NCI-H128 (cell line): ENCODE measurements at regions not wholly inside any gene's neighbourhood (a gene's known extent, or its start where the extent isn't known, plus 50 kb on each side); places are given as distances from the start of the nearest gene placed in this dataset.
"Not testable (repeated sequence)": the region's sequence is repeated elsewhere in the genome, so short reads cannot be mapped to it uniquely, and the experiment has no call there.

Source experiments
- DNase-seq: peaks from one replicate; lab custom pipeline; 2025; ENCODE audit not compliant: unreplicated experiment; lab: John Stamatoyannopoulos, UW

DNA sequence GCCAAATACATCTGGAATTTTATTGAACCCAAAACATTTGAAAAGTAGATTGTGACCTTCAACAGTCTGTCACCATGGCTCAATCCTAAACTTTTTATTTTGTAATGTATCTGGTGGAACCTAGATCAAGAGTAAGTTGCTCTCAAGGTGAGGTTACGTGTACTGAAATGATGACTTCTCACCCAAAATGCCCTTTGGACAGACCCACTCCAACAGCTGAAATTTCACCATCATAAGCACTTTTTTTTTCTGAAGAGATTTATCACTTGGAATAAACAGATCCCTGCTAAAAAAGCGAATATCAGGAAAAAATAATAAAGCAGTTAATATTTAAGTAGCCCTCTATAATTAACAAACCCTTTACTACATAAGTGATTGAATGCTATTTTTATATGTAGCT lies 155.0 kb upstream of the FBXL7 start:
- no peak for DNase-seq

DNA sequence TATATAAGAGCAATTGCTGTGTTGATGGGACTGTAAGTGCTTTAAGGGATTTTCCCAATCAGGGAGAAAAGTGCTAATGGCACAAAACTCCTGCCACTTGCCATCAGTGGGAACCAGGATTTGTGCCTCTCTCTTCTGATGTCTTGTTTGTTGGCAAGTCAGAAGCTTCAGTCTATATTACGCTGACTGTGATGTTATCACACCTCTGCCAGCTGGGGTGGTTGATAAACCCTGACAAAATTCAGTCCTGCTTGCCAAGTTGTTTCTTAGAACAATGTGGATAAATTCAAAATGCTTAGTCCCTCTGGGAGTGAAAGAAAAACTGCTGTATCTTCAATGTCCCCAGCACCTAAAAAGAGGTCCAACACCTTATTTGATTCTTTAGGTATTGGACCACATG lies 161.4 kb upstream of the FBXL7 start:
- no peak for DNase-seq

DNA sequence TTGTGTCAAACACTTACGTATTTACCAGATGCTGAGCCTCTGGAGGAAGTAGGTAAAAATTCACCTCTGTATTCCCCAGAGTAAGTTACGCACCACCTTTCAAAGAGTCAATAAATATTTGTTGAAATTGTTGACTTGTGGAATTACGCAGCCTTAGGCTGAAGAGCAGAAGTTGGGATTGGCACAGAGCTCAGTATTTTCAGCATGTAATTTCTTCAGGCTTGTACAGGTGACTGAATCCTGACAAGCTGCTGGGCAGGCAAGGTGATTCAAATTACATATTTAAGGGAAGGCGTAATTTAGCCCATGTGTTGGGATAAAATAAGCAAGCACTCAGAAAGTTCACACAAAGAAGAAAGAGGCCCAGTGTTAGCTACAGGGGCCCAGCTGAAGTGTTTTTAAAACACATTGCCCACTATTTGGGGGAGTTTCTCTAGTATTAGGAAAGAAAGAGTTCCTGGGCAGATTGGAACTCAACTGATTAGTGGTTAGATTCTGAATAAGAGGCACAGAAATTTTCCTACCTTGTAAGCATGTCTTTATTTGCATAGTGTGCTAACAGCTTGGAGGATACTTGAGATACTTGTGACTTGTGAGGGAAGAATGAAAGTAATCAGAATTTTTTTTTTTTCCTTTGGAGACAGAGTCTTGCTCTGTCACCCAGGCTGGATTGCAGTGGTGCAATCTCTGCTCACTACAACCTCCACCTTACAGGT lies 165.3 kb upstream of the FBXL7 start:
- DNase-seq, result no peak

DNA sequence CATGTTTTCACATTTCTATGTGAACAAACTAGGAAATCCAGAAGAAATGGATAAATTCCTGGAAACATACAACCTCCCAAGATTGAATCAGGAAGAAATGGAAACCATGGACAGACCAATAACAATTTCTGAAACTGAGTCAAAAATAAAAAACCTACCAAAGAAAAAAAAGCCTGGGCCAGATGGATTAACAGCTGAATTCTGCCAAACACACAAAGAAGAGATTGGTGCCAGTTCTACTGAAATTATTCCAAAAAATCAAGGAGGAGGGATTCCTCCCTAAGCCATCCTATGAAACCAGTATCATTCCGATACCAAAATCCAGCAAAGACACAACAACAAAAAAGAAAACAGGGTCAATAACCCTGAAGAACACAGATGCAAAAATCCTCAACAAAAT lies 166.9 kb upstream of the FBXL7 start:
- DNase-seq, result no peak

DNA sequence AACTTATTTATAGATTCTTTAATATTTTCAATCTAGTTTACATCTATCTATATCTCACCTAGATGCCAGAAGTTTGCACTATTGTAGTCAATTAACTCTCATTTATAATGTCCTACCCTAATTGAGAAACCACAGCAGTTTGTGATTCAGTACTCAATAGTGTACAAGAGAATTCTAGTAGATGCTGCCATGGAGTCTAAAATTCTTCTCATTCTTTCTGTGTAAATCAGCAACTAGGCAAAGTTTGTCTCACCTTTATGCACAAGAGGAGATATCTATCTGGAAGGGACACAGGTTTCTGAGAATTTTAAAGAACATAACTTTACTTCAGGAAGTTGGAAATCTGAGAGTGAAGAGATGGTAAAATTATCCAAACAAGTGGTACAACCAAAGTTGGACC lies 173.0 kb upstream of the FBXL7 start:
- DNase-seq, result no peak

DNA sequence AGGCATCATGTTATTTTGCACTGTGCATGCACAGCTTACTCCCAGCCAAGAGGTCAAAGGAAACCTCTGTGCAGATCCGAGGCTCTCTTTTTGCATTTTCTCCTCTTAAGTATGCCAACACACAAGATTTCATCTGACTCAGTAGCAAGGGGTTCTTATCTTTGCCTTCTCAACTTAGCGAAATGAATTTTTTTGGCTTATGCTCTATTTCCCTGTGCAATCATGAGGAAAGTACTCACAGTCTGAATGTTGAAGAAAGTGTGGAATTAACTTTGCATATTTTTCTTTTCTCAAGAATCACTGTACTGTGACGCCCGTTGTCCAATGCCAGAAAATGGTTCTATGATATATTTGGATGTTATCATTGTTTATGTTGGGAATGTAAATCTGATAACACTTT lies 173.5 kb upstream of the FBXL7 start:
- DNase-seq, result no peak

DNA sequence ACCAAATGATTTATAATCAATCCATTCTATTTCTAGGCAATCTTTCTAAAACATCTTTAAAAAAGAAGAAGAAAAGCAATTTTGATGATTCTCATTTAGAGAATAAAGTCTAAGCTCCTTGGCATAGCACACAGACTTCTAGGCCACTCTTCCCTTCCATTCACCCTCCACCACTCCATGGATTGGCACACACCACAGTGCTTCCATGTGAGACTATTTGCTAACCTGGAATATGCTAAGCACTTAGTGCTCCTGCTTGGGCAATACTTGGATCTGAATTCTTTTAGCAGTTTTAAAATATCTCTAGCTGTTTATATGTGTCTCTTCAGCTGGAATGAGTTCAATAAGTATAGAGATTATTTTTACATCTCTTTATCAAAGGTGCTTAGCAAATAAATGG lies 177.6 kb upstream of the FBXL7 start:
- DNase-seq, result no peak

DNA sequence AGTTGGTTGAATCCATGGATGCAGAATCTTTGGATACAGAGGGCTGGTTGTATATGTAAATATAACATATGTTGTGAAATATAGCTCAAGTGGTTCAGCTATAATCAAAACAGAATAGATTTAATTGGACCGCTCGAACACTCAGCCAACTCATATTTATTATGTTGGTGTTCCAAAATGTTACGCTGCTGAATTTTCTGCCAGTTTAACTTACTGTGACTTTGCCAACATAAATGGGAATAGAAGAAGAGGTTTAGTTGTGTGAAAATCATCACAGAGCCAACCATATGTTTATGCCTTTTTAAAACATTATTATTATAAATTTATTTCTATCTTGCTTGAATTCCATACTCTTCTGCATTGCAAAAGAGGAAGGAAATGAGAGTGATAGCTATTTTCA lies 178.2 kb upstream of the FBXL7 start:
- no peak for DNase-seq

DNA sequence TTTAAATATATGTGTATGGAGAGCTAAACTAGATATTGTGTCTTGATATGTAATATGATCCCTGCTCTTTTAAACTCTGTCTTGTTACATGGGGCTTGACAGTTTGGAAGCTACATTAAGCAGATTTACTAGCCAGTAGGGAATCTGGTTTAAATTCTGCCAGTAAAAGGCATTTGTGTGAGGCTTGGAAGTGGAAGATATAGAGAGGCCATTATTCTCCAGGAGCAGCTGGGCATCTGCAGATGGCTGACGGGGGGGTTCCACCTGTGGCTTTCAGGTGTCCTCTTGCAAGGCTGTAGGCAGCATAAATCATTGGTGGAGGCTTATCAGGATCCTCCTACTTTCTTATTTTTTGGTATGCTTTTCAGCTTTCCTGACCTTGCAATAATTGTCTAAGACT lies 179.1 kb upstream of the FBXL7 start:
- no peak for DNase-seq

DNA sequence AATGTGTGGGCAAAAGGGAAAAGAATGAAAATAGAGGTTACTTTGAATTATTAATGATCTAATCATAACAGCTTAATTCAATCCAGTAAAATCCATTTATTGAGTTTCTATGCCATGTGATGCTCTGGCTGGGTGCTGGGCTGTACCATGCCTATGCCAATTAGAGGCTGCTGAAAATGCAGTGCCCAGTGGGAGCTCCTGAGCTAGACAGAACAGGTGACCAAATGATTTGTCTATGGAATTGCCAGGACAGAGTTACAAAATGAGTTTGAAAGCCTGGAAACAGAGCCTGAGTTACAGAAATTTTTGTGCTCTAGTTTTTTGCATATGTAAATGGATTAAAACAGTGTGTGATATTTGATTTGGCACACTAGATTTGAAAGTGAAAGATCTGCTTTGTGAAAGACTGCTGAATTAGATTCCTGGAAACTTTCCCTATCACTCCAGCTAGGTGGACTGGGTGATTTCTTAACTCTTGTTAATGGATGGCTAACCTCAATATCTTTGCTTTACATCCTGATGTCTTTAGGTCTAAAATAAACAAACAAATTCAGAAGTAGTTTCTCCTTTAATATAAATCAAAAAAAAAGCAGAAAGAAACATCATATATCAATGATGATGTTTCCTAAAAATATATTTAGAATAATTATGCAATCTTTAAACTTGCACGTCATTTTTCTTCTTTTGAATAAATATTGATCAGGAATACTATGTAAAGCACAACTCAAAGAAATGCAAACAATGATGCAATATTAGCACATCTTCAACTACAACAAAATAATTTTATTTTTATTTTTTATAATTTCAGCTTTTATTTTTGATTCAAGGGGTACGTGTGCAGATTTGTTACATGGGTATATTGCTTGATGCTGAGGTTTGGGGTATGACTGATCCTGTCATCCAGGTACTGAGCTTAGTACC lies 194.8 kb upstream of the FBXL7 start:
- DNase-seq, result no peak

DNA sequence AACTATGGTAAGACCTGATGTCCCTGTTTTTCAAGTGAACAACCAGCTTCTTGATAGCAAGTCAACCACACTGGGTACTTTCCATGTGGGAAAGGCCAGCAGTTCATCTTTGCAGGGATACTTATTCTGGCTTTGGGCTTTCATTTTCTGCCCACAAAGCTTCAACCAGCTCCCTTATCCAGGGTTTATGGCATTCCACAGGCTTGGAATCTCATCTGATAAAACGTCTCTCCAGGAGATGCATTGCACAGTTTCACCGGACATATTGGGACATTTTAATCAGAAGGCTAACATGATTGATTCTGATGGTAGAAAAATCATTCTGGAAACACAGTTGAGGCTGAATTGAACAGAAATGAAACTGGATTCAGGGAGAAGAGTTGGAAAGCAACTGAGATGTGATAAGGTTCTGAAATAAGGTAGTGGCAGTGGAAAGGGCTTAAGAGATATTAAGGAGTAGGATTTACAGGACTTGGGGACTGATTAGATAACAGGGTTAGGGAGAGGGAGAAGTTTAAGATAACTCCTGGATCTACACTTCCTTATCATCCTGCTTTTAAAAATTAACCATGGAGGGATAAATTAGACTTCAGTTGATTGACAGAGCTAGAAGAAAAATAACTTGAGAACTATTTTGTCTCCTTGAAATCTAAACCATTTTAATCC lies 195.8 kb upstream of the FBXL7 start:
- no peak for DNase-seq

DNA sequence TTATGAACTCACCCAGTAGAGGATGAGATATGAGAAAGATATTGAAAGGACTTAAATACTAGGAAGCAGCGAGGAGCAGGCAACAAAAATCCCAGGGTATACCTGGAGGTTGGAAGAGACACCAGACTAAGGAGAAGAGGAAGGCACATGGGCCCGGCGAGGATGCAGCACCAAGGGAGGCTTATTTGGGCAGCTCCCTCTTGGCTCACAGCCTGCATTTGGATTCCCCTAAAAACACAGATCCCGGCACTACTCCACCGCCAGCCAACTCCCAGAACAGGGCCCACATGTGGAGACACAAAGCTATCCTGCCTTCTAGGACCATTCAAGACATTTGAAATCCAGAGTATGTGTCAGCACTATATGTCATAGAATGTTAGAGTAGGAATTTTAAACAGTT lies 199.8 kb upstream of the FBXL7 start:
- DNase-seq, result no peak

DNA sequence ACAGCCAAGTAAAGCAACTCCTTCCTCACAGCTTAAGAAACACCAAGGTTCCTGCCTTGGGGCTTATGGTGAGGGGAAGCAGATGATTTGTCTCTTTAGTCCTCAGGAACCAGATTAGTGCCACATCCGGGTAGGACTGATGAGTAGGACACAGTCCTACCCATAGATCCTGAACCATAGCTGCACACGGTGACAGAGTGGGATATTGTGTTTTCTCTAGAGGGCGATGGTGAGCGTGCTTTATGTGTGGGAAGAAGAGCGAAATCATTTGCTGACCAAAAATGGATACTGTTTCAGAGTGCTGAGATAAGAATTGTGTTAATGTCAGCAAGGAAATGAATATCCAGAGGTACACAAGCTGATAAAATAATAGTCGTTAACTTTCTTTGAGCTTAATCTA lies 209.0 kb upstream of the FBXL7 start:
- no peak for DNase-seq

DNA sequence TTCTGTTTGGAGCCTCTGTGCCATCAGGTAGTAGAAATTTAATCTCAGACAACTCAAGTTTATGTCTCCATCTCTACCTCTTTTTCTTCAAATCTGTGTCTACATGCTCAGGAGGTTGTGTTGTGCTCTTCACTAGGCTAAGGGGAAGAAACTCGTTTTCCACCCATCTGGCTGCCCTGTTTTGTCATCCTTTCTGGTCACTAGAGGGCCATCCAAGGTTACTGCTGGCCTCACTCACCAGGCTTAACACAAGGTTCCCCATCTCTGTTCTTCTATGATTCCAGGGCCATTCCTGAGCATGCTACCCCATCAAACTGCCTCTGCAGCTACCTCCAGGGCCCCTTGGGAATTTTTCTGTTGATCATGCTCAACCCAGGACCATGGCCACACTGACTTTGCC lies 213.3 kb upstream of the FBXL7 start:
- DNase-seq, result no peak

DNA sequence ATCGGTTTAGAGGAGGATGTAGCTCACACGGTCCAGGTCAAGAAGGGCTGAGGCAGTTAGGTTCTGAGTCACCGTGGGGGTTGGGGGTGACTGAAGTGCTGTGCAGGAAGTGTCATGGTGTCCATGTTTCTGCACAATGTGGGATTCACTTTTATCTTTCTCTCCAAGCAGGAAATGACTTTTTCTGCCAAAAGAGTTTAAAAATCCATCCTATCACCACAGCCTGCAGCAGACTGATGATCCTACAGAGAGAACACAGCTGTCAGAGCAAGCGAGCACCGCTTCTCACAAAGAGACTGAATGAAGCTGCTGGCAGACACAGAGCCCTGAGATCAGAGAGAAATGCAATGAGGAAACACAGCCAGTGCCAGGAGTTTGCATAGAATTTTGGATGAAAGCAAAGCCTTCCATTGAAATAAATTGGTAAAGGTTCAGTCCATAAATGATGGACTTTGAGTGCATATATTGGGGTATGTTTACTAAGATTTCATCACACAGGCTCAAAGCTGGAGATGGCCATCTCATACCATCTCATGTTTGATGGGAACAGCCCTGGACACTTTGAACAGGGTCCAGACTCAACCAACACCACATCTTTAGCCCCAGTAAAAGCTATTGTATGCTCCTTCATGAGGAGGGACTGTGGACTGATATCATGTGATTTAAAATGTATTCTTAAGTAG lies 213.9 kb upstream of the FBXL7 start:
- DNase-seq, result no peak

DNA sequence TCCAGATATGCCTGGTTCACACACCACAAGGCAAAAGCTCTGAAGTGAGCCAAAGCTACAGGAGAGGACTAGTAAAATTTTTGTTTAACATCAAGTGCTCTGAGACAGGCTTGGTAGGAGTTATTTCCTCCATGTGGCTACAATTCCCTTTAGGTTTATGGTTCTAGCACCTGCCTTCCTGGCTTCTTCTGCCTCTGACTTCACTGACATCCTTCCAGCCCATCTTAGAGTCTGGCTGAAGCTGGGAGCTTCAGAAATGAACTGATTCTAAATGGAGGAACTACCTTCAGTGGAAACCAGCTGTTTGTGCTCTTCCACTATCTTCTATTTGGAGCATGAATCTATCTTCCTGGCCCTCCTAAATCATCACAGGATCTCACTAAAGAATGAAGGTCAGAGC lies 215.3 kb upstream of the FBXL7 start:
- DNase-seq, result no peak

DNA sequence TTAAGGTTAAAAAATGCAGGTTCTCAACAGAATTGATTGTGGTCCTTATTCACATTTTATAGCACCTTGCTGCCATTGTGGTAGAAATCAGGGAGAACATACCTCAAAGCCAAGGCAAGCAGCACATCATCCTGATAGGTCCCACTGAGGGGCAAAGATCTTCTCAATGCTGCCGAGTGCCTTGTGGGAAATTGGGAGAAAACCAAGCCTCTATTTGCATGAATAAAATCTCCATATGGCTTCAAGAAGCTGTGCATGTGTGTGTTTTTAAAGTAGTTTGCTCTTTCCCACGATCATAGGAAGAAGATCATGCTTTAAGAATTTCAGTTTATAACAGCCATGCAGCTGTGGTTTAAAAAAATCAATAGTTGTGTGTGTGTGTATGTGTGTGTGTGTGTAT lies 216.9 kb upstream of the FBXL7 start:
- no peak for DNase-seq

DNA sequence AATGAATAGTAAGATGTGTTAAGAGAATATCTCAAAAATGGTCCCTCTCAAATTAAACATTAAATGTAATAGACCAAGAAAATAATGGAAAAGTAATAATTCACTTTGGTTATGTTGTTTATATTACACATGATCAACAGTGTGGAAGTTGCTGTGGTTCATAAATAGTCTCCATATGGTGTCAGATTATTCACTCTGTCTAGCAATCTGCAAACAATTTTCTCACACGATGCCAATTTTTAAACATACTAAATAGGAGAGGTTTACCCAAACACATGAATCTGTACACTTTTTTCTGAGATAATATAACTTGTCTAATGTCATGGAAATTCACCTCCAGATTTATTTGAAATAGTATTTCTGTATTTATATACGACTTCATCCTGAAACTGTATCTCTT lies 217.4 kb upstream of the FBXL7 start:
- DNase-seq, result no peak

DNA sequence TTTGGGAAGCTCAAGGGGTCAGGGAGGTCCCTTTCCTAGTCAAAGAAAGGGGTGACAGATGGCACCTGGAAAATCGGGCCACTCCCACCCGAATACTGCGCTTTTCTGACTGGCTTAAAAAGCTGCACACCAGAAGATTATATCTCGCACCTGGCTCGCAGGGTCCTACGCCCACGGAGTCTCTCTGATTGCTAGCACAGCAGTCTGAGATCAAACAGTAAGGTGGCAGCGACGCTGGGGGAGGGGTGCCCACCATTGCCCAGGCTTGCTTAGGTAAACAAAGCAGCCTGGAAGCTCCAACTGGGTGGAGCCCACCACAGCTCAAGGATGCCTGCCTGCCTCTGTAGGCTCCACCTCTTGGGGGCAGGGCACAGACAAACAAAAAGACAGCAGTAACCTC lies 228.4 kb upstream of the FBXL7 start:
- DNase-seq, result not testable (repeated sequence)

DNA sequence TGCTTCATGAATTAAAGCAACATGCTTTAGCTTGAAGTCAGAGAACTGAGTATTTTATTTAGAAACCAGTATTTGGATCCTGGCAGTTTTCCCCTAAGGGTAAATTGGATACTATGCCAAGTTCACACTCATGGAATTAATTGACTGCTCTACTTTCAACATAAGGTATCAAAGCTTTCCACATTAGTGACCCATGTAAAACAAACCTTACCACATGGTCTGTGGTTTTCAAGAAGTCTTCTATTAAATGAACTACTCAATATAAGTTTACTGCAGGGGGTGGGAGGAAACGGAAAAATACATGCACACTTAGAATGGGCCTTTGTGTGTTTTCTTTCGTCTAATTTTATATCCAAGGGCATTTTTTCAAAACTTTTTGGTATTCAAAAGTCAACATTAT lies 232.0 kb upstream of the FBXL7 start:
- no peak for DNase-seq

DNA sequence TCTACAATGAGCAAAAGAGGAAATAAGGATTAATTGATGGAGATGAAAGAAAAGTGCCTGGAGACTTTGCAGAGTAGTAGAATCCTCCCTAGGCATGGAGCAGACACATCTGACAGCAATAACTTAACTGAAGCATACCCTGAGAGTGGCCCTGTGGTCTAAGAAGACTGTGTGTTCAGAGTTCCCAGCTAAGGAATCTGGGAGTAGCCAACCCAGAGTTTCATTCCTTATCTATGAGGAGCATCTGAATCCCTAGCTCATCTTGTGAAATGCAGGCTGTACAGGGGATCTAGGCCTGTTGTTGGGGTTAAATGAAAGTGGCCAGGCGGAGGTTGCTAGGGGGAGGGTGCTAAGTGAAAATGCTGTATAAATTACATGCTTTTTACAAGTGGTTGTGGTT lies 233.1 kb upstream of the FBXL7 start:
- DNase-seq, result no peak
